GM18502 (cell line): ENCODE measurements at regions not wholly inside any gene's neighbourhood (a gene's known extent, or its start where the extent isn't known, plus 50 kb on each side); places are given as distances from the start of the nearest gene placed in this dataset.

Experiments used
- ATAC-seq: cut with Tn5 transposase; IDR thresholded peaks from one replicate; pipeline ENCODE4 v1.9.1; 2021; ENCODE audit warnings: mild to moderate bottlenecking; ENCODE audit not compliant: unreplicated experiment, poor library complexity

GRCh38 chr10:71063401-71063800 lies 149.0 kb upstream of the UNC5B start:
- ATAC-seq: no peak

- ATAC-seq: no peak
Observed at GRCh38 chr10:71064413-71065118, 147.8 kb upstream of the UNC5B start.

GRCh38 chr10:71065659-71066058 lies 146.7 kb upstream of the UNC5B start:
- no peak for ATAC-seq

- ATAC-seq: no peak
Observed at GRCh38 chr10:71066600-71066999, 145.8 kb upstream of the UNC5B start.

- ATAC-seq: no peak
Observed at GRCh38 chr10:71067098-71067740, 145.2 kb upstream of the UNC5B start.

GRCh38 chr10:71068861-71069271 lies 143.5 kb upstream of the UNC5B start:
- no peak for ATAC-seq

GRCh38 chr10:71069909-71070666 lies 142.3 kb upstream of the UNC5B start:
- ATAC-seq: no peak

- no peak for ATAC-seq
Observed at GRCh38 chr10:71070741-71071140, 141.6 kb upstream of the UNC5B start.

- ATAC-seq: no peak
Observed at GRCh38 chr10:71072131-71072822, 140.1 kb upstream of the UNC5B start.

- ATAC-seq: no peak
Observed at GRCh38 chr10:71072823-71073210, 139.6 kb upstream of the UNC5B start.

- ATAC-seq: no peak
Observed at GRCh38 chr10:71073451-71074175, 138.8 kb upstream of the UNC5B start.

- no peak for ATAC-seq
Observed at GRCh38 chr10:71074176-71074755, 138.1 kb upstream of the UNC5B start.

- no peak for ATAC-seq
Observed at GRCh38 chr10:71075086-71075758, 137.1 kb upstream of the UNC5B start.

- no peak for ATAC-seq
Observed at GRCh38 chr10:71075759-71076472, 136.5 kb upstream of the UNC5B start.

GRCh38 chr10:71076473-71077142 lies 135.8 kb upstream of the UNC5B start:
- ATAC-seq: no peak

- no peak for ATAC-seq
Observed at GRCh38 chr10:71077143-71077581, 135.2 kb upstream of the UNC5B start.

GRCh38 chr10:71077796-71078453 lies 134.4 kb upstream of the UNC5B start:
- ATAC-seq: no peak
